ENCODE measurements at regions not wholly inside any gene's neighbourhood (a gene's known extent, or its start where the extent isn't known, plus 50 kb on each side); places are given as distances from the start of the nearest gene placed in this dataset.

DNA sequence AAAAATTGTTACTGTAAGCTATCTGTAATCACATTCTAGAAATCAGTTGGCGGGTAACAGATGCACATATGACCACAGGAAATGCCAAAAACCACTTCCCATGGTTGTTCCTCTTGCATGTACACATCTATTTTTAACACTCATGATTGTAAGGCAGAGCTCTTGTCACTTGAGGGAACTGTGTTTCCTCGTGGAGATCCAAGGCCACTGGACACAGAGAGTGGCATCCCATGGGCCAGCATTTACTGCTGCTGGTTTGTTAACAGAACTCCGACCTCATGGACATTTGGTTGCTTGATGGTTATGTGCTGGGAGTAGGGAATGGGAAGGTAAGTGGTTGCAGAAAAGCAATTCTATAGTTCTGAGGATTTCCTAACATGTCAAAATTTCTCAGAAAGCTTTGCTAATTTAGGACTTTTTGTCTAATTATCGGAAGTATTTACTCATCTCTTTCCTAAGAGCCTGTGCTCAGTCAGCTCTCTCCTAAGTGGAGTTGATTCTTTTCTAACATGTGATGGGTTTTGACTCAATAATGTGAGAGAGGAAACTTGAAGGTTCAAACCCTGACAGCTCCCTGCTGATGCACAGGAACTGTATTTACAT lies 202.0 kb upstream of the NR3C1 start:
- H3K9me3 ChIP-seq (ENCODE audit: insufficient read depth, low read depth, low read length): no peaks in the 10 kb centered on the region; the same call in 1 of the 2 replicates
- TF ChIP-seq, protein P1, sequence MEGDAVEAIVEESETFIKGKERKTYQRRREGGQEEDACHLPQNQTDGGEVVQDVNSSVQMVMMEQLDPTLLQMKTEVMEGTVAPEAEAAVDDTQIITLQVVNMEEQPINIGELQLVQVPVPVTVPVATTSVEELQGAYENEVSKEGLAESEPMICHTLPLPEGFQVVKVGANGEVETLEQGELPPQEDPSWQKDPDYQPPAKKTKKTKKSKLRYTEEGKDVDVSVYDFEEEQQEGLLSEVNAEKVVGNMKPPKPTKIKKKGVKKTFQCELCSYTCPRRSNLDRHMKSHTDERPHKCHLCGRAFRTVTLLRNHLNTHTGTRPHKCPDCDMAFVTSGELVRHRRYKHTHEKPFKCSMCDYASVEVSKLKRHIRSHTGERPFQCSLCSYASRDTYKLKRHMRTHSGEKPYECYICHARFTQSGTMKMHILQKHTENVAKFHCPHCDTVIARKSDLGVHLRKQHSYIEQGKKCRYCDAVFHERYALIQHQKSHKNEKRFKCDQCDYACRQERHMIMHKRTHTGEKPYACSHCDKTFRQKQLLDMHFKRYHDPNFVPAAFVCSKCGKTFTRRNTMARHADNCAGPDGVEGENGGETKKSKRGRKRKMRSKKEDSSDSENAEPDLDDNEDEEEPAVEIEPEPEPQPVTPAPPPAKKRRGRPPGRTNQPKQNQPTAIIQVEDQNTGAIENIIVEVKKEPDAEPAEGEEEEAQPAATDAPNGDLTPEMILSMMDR (conservative IDR thresholded peaks at IDR 0.05; ENCODE audit: low read length): no peak
- TF ChIP-seq EZH2phosphoT487 (IDR thresholded peaks at IDR 0.05; ENCODE audit: borderline replicate concordance): no peak
- no peaks in the 10 kb centered on the region for H3K36me3 ChIP-seq (ENCODE audit: insufficient read depth, low read length)
- peaks cover 52% of the 10 kb centered on the region for H3K4me1 ChIP-seq (ENCODE audit: insufficient read depth, low read length, poor library complexity, severe bottlenecking)
- H3K4me3 ChIP-seq (ENCODE audit: low read length, poor library complexity, severe bottlenecking): peak overlapping the region; percentile 69
- no peaks in the 10 kb centered on the region for H3K9me2 ChIP-seq (replicated peaks; ENCODE audit: low read depth, low read length)
- H3K27me3 ChIP-seq (ENCODE audit: insufficient read depth, low read length, poor library complexity, severe bottlenecking): peaks cover 12% of the 10 kb centered on the region
- no peaks in the 10 kb centered on the region for H3K79me2 ChIP-seq (ENCODE audit: insufficient read depth, low read length)
- peak overlapping the region; percentile 93 for H3K4me2 ChIP-seq (ENCODE audit: low read depth, low read length, poor library complexity, severe bottlenecking)
- no peak overlapping the region for H2AFZ ChIP-seq (ENCODE audit: low read length)
- H3F3A ChIP-seq (ENCODE audit: low read depth): 0 out of 2 replicates have a peak, but pooled peaks cover 5% of the 10 kb centered on the region
- no peaks in the 10 kb centered on the region for H4K20me1 ChIP-seq (ENCODE audit: insufficient read depth, low read length, poor library complexity, severe bottlenecking)
- peak overlapping the region; percentile 71 for H3K9ac ChIP-seq (ENCODE audit: low read depth, low read length, poor library complexity, severe bottlenecking)

DNA sequence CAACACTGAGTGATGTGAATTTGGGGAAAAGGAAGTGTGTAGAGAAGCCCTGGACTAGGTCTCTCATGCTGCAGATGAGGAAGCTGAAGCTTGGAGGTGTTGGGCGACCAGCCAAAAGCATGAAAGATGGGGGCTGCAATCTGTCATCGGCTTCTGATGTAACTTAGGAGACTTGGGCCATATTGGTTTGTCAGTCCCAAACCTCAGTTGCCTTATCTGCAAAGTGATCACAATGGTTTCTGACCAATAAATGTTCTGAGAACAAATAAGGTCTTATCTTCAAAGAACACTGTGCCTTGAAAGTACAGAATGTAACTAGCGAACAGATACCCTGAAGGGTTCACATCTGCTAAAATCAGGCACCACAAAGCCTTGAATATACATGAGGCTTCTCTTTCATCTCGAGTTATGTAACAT lies 198.4 kb upstream of the NR3C1 start:
- TF ChIP-seq, protein P1 (conservative IDR thresholded peaks at IDR 0.05; ENCODE audit: low read length): no peak
- TF ChIP-seq EZH2phosphoT487 (IDR thresholded peaks at IDR 0.05; ENCODE audit: borderline replicate concordance): no peak

DNA sequence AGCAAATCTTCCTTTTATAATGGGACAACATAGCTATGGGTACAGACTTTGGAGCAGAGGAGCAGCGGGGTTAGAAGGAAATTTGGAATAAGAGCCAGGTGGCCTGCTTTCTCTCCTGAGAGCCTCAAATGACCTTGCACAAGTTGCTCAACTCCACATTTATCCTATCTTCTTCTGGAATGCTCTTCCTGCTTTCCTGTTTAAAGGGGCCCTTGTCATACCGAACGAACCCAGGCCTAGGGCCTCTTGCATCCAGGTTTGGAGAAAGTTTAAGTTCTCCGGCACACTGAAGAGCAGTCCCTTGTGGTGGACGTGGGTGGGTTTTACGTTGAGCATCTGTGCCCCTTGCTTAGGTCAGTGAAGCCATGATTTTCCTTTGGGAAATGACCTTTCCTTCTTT lies 197.9 kb upstream of the NR3C1 start:
- Histone ChIP-seq H3K4me3 (ENCODE audit: low read length, poor library complexity, severe bottlenecking) (no peak overlapping the region), H3K27me3 (ENCODE audit: insufficient read depth, low read length, poor library complexity, severe bottlenecking) (no peaks in the 10 kb centered on the region), H3K9me3 (ENCODE audit: insufficient read depth, low read depth, low read length) (no peaks in the 10 kb centered on the region), H2AFZ (ENCODE audit: low read length) (no peak overlapping the region), H3F3A (ENCODE audit: low read depth) (0 out of 2 replicates have a peak, but pooled peaks cover 2% of the 10 kb centered on the region), H3K4me2 (ENCODE audit: low read depth, low read length, poor library complexity, severe bottlenecking) (peak overlapping the region; percentile 12), H3K4me1 (ENCODE audit: insufficient read depth, low read length, poor library complexity, severe bottlenecking) (peaks cover 44% of the 10 kb centered on the region), H3K9me2 (replicated peaks; ENCODE audit: low read depth, low read length) (no peaks in the 10 kb centered on the region), H3K36me3 (ENCODE audit: insufficient read depth, low read length) (no peaks in the 10 kb centered on the region), H3K9ac (ENCODE audit: low read depth, low read length, poor library complexity, severe bottlenecking) (no peak overlapping the region), H3K79me2 (ENCODE audit: insufficient read depth, low read length) (no peaks in the 10 kb centered on the region), H4K20me1 (ENCODE audit: insufficient read depth, low read length, poor library complexity, severe bottlenecking) (no peaks in the 10 kb centered on the region)
- no peak for TF ChIP-seq EZH2phosphoT487 (IDR thresholded peaks at IDR 0.05; ENCODE audit: borderline replicate concordance)
- TF ChIP-seq, protein P1 (conservative IDR thresholded peaks at IDR 0.05; ENCODE audit: low read length): no peak

More for the DNA sequence above, 198.4 kb upstream of the NR3C1 start:
- Histone ChIP-seq H4K20me1 (ENCODE audit: insufficient read depth, low read length, poor library complexity, severe bottlenecking) (no peaks in the 10 kb centered on the region), H3K79me2 (ENCODE audit: insufficient read depth, low read length) (no peaks in the 10 kb centered on the region), H3F3A (ENCODE audit: low read depth) (0 out of 2 replicates have a peak, but pooled peaks cover 5% of the 10 kb centered on the region), H2AFZ (ENCODE audit: low read length) (no peak overlapping the region), H3K9me2 (replicated peaks; ENCODE audit: low read depth, low read length) (no peaks in the 10 kb centered on the region), H3K4me3 (ENCODE audit: low read length, poor library complexity, severe bottlenecking) (no peak overlapping the region), H3K9me3 (ENCODE audit: insufficient read depth, low read depth, low read length) (no peaks in the 10 kb centered on the region), H3K4me1 (ENCODE audit: insufficient read depth, low read length, poor library complexity, severe bottlenecking) (peaks cover 49% of the 10 kb centered on the region), H3K4me2 (ENCODE audit: low read depth, low read length, poor library complexity, severe bottlenecking) (peak overlapping the region; percentile 12), H3K9ac (ENCODE audit: low read depth, low read length, poor library complexity, severe bottlenecking) (no peak overlapping the region), H3K36me3 (ENCODE audit: insufficient read depth, low read length) (no peaks in the 10 kb centered on the region), H3K27me3 (ENCODE audit: insufficient read depth, low read length, poor library complexity, severe bottlenecking) (no peaks in the 10 kb centered on the region)
